GM12878 (cell line): ENCODE measurements at regions not wholly inside any gene's neighbourhood (a gene's known extent, or its start where the extent isn't known, plus 50 kb on each side); places are given as distances from the start of the nearest gene placed in this dataset.

Experiments used
- ATAC-seq: fragments of 200-7000 bp; cut with Tn5 transposase; 3 replicates; pipeline ENCODE4 v1.9.1; 2020; ENCODE audit warnings: mild to moderate bottlenecking, moderate library complexity
- BruUV-seq: library from RNA; stranded (reverse); fragments of 400-500 nt; replicated peaks from 2 replicates; lab custom pipeline; 2021; lab: Mats Ljungman, UMichigan
- CTCF ChIA-PET: fragments of 300-600 bp; sonication (Branson Sonifier 250); formaldehyde crosslinking; extraction: SDS; loops from one replicate; lab custom pipeline; 2021; ENCODE audit warnings: inconsistent platforms; lab: Yijun Ruan, JAX
- POLR2A ChIA-PET: fragments of 350-600 bp; formaldehyde crosslinking; extraction: SDS; loops from one replicate; lab custom pipeline; 2021; ENCODE audit warnings: inconsistent platforms; lab: Charles Lee
- RAD21 ChIA-PET: fragments of 300-600 bp; sonication (Branson Sonifier 250); formaldehyde crosslinking; loops from one replicate; lab custom pipeline; 2023; ENCODE audit warnings: antibody characterized with exemption; ENCODE audit not compliant: unreplicated experiment; lab: Charles Lee
- SMC1A ChIA-PET: fragments of 300-600 bp; sonication (Branson Sonifier 250); formaldehyde crosslinking; loops from one replicate; lab custom pipeline; 2023; ENCODE audit not compliant: unreplicated experiment, uncharacterized antibody; lab: Charles Lee
- DNase-seq: peaks from one replicate; pipeline ENCODE4 v3.0.0-alpha.2; 2011; ENCODE audit warnings: low read depth, low spot score
- FAIRE-seq: peaks from 3 replicates; lab custom pipeline; 2011; peaks lifted over from hg19 to GRCh38; lab: Jason Lieb, UNC
- H2AFZ ChIP-seq: 2 replicates; pipeline ENCODE4 v1.6.0; 2011; ENCODE audit warnings: low read depth, low read length, control low read depth; ENCODE audit not compliant: control insufficient read depth
- H3K27ac ChIP-seq: 2 replicates; pipeline ENCODE4 v1.5.1; 2011; ENCODE audit warnings: control low read depth; ENCODE audit not compliant: control insufficient read depth, insufficient read depth
- H3K27me3 ChIP-seq, 2 experiments: replicated peaks in 1 of 2; 2 replicates each; pipeline versions ENCODE4 v1.6.0 to v1.6.1; 2011; ENCODE audit warnings: low read length in 1 of 2; ENCODE audit not compliant: control insufficient read depth in 2 of 2, insufficient read depth in 2 of 2
- H3K36me3 ChIP-seq, 2 experiments: 2 replicates each; pipeline ENCODE4 v1.5.1; 2011; ENCODE audit warnings: low read length in 1 of 2; ENCODE audit not compliant: control insufficient read depth in 2 of 2, insufficient read depth in 2 of 2
- H3K4me1 ChIP-seq: 2 replicates; pipeline ENCODE4 v1.6.1; 2011; ENCODE audit warnings: mild to moderate bottlenecking, low read length, moderate library complexity, mixed read lengths; ENCODE audit not compliant: control insufficient read depth, insufficient read depth
- H3K4me2 ChIP-seq: 2 replicates; pipeline ENCODE4 v1.6.0; 2011; ENCODE audit warnings: control low read depth; ENCODE audit not compliant: control insufficient read depth, insufficient read depth
- H3K4me3 ChIP-seq: fragments of 200-600 bp; sonication (generic); 2 replicates; pipeline ENCODE4 v1.5.1; 2016
- H3K79me2 ChIP-seq: 2 replicates; pipeline ENCODE4 v1.6.0; 2011; ENCODE audit warnings: low read length; ENCODE audit not compliant: control insufficient read depth, insufficient read depth
- H3K9ac ChIP-seq: 2 replicates; pipeline ENCODE4 v1.8.0; 2011; ENCODE audit warnings: low read length, control low read depth, mixed read lengths; ENCODE audit not compliant: control insufficient read depth, insufficient read depth
- H3K9me3 ChIP-seq: replicated peaks from 3 replicates; pipeline ENCODE4 v1.5.1; 2011; ENCODE audit warnings: mild to moderate bottlenecking, low read length; ENCODE audit not compliant: control insufficient read depth, insufficient read depth
- H4K20me1 ChIP-seq: 2 replicates; pipeline ENCODE4 v1.6.0; 2011; ENCODE audit not compliant: control insufficient read depth, insufficient read depth
- CHD2 ChIP-seq: IDR thresholded peaks from 2 replicates; pipeline ENCODE4 v1.6.1; 2011; ENCODE audit warnings: low read depth, low read length, improper control_type of control experiment, borderline replicate concordance
- NBN ChIP-seq: fragments of 450-650 bp; IDR thresholded peaks from 2 replicates; pipeline ENCODE4 v1.6.1; 2016
- PAX8 ChIP-seq: fragments of 450-650 bp; IDR thresholded peaks from 2 replicates; pipeline ENCODE4 v1.6.1; 2017; ENCODE audit warnings: mild to moderate bottlenecking, moderate library complexity
- SPI1 ChIP-seq: IDR thresholded peaks from 2 replicates; pipeline ENCODE4 v1.6.1; 2011; ENCODE audit warnings: low read depth, mild to moderate bottlenecking, low read length, moderate library complexity, borderline replicate concordance; ENCODE audit not compliant: insufficient read depth
- TAF1 ChIP-seq: IDR thresholded peaks from 2 replicates; pipeline ENCODE4 v1.6.1; 2011; ENCODE audit warnings: mild to moderate bottlenecking, low read depth, low read length, borderline replicate concordance
- TCF12 ChIP-seq: IDR thresholded peaks from 2 replicates; pipeline ENCODE4 v1.6.1; 2011; ENCODE audit warnings: low read depth, mild to moderate bottlenecking, low read length
- USF1 ChIP-seq: IDR thresholded peaks from 2 replicates; pipeline ENCODE4 v1.6.1; 2011; ENCODE audit warnings: borderline replicate concordance, low read depth, mild to moderate bottlenecking, moderate library complexity, mixed read lengths, low read length; ENCODE audit not compliant: insufficient read depth; ENCODE audit errors: extremely low read length
- ZBTB4 ChIP-seq: fragments of 450-650 bp; formaldehyde crosslinking; IDR thresholded peaks from 2 replicates; pipeline ENCODE4 v1.4.0; 2022; ENCODE audit warnings: mild to moderate bottlenecking, moderate library complexity
- WGBS: methylation state at CpG from one replicate; pipeline ENCODE4 v1.1.6; 2016; ENCODE audit warnings: low lambda C conversion rate; ENCODE audit not compliant: insufficient replicate concordance, insufficient coverage; ENCODE audit errors: missing lambda C conversion rate; 5-methylcytosine and 5-hydroxymethylcytosine counted together
- in situ Hi-C: fragments of 300-500 bp; cut with MboI; formaldehyde crosslinking; loops from 9 replicates; pipeline ENCODE4 v1.14.3; 2018; ENCODE audit warnings: mixed read lengths
- intact Hi-C: fragments of 100-400 bp; cut with micrococcal nuclease; formaldehyde crosslinking; loops from one replicate; pipeline ENCODE4 v1.14.2; 2022; ENCODE audit not compliant: unreplicated experiment

- Histone ChIP-seq H3K27me3 (no peaks in the 10 kb centered on the region), H3K4me3 (no peak overlapping the region), H4K20me1 (no peaks in the 10 kb centered on the region), H3K4me2 (no peak overlapping the region), H3K9me3 (no peaks in the 10 kb centered on the region), H3K36me3 (no peaks in the 10 kb centered on the region), H3K4me1 (no peaks in the 10 kb centered on the region), H3K9ac (no peak overlapping the region), H2AFZ (no peak overlapping the region), H3K79me2 (no peaks in the 10 kb centered on the region), H3K27ac (no peak overlapping the region)
- CTCF ChIA-PET, result no interaction called here
- in situ Hi-C loops (no loop called here), intact Hi-C loops (no loop called here)
- POLR2A ChIA-PET, result no interaction called here
- no peak for FAIRE-seq
- no peak for ATAC-seq
- 32% methylated on average over 1 of the region's 1 CpG for WGBS
- no TSS peak for BruUV-seq
- RAD21 ChIA-PET, result no interaction called here
- TF ChIP-seq TAF1 (no peak), CHD2 (no peak), SPI1 (no peak), ZBTB4 (no peak), USF1 (no peak), PAX8 (no peak), TCF12 (no peak), NBN (no peak)
- no peak for DNase-seq
- SMC1A ChIA-PET, result no interaction called here
These were observed 80.5 kb upstream of the KCNH7 start for GRCh38 chr2:162919111-162919510.
